SH-SY5Y (cell line): ENCODE measurements at regions not wholly inside any gene's neighbourhood (a gene's known extent, or its start where the extent isn't known, plus 50 kb on each side); places are given as distances from the start of the nearest gene placed in this dataset.

ENCODE experiments used
- GATA2 ChIP-seq: IDR thresholded peaks from 2 replicates; pipeline ENCODE4 v1.6.1; 2011; ENCODE audit warnings: mild to moderate bottlenecking, low read depth, low read length
- GATA3 ChIP-seq: IDR thresholded peaks from 2 replicates; pipeline ENCODE4 v1.6.1; 2011; ENCODE audit warnings: low read depth, mild to moderate bottlenecking, low read length, moderate library complexity

DNA sequence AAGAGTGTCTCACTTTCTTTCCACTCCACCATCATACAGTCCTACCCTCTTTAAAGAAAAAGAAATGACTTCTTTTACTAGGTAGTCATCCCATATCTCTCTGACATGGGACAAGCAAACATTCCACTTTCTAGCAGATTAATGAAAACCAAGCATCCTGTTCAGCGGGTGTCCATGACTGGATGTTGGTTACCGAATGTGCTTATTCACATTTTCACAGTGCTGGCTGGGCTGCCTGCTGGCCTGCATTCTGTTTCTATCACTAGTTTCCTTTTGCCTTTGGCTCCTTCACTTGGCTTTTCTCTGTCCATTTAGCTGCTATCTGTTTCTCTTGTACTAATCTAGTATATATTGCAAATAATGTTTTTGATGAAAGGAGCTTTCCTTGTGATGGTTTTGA is 598.4 kb downstream of the RWDD3 start:
- no peak for TF ChIP-seq GATA3
- no peak for TF ChIP-seq GATA2
